Endothelial cell of umbilical vein (primary cell): ENCODE measurements at regions not wholly inside any gene's neighbourhood (a gene's known extent, or its start where the extent isn't known, plus 50 kb on each side); places are given as distances from the start of the nearest gene placed in this dataset.

Experiments used
- BruUV-seq: library from RNA; stranded (reverse); fragments of 400-500 nt; replicated peaks from 2 replicates; lab custom pipeline; 2021; lab: Mats Ljungman, UMichigan
- CTCF ChIA-PET: fragments of 300-600, 350-600 bp; sonication (Branson Sonifier 250); formaldehyde crosslinking; loops from one replicate; lab custom pipeline; 2021; ENCODE audit warnings: antibody characterized with exemption, inconsistent platforms; lab: Charles Lee
- POLR2A ChIA-PET: fragments of 300-600, 350-600 bp; sonication (Branson Sonifier 250); formaldehyde crosslinking; loops from one replicate; lab custom pipeline; 2021; ENCODE audit warnings: antibody characterized with exemption, inconsistent platforms; lab: Charles Lee
- DNase-seq: peaks from one replicate; pipeline ENCODE4 v3.0.0-alpha.2; 2011; ENCODE audit warnings: low read depth, low spot score
- FAIRE-seq: peaks from 2 replicates; lab custom pipeline; 2011; peaks lifted over from hg19 to GRCh38; lab: Jason Lieb, UNC
- H2AFZ ChIP-seq: 2 replicates; pipeline ENCODE4 v1.6.0; 2012; ENCODE audit warnings: low read depth, low read length, control low read depth, inconsistent platforms
- H3K27ac ChIP-seq: 2 replicates; pipeline ENCODE4 v1.5.1; 2011; ENCODE audit warnings: low read depth, mild to moderate bottlenecking, control low read depth, low read length, moderate library complexity; ENCODE audit not compliant: insufficient read depth
- H3K27me3 ChIP-seq, 2 experiments: 2 replicates each; pipeline versions ENCODE4 v1.6.0 to v1.6.1; 2011; ENCODE audit warnings: low read length in 2 of 2, mixed read lengths in 1 of 2; ENCODE audit not compliant: control insufficient read depth in 2 of 2, insufficient read depth in 2 of 2
- H3K36me3 ChIP-seq, 2 experiments: 2 replicates in 1 of 2; 3 replicates in 1 of 2; pipeline ENCODE4 v1.5.1; 2011; ENCODE audit warnings: low read length in 2 of 2, mild to moderate bottlenecking in 1 of 2, moderate library complexity in 1 of 2; ENCODE audit not compliant: control insufficient read depth in 2 of 2, insufficient read depth in 2 of 2; ENCODE audit errors: extremely low read depth in 1 of 2
- H3K4me1 ChIP-seq: 3 replicates; pipeline ENCODE4 v1.5.1; 2011; ENCODE audit warnings: mild to moderate bottlenecking, low read length; ENCODE audit not compliant: control insufficient read depth, insufficient read depth; ENCODE audit errors: extremely low read depth
- H3K4me2 ChIP-seq: 2 replicates; pipeline ENCODE4 v1.6.1; 2011; ENCODE audit warnings: low read length, control low read depth, mixed read lengths; ENCODE audit not compliant: insufficient read depth
- H3K4me3 ChIP-seq, 3 experiments: fragments of 200-600 bp in 1 of 3; sonication (generic), shearing (Covaris generic) in 1 of 3; replicated peaks in 1 of 3; 2 replicates each; pipeline ENCODE4 v1.5.1; 2011 to 2016; ENCODE audit warnings: control low read depth in 3 of 3, low read length in 3 of 3, mild to moderate bottlenecking in 2 of 3, inconsistent platforms in 1 of 3, low read depth in 1 of 3, moderate library complexity in 1 of 3; ENCODE audit not compliant: insufficient read depth in 1 of 3
- H3K79me2 ChIP-seq: 2 replicates; pipeline ENCODE4 v1.6.0; 2012; ENCODE audit warnings: low read length, inconsistent platforms; ENCODE audit not compliant: control insufficient read depth, insufficient read depth
- H3K9ac ChIP-seq: replicated peaks from 2 replicates; pipeline ENCODE3; 2011; ENCODE audit warnings: low read length, control low read depth; ENCODE audit not compliant: insufficient read depth; ENCODE audit errors: extremely low read depth
- H3K9me1 ChIP-seq: replicated peaks from 3 replicates; pipeline ENCODE4 v1.6.0; 2011; ENCODE audit warnings: mild to moderate bottlenecking, low read length; ENCODE audit not compliant: control insufficient read depth, insufficient read depth; ENCODE audit errors: extremely low read depth
- H3K9me3 ChIP-seq: replicated peaks from 2 replicates; pipeline ENCODE4 v1.5.1; 2012; ENCODE audit warnings: low read length, inconsistent platforms; ENCODE audit not compliant: control insufficient read depth, insufficient read depth
- H4K20me1 ChIP-seq: replicated peaks from 2 replicates; pipeline ENCODE3; 2011; ENCODE audit warnings: mild to moderate bottlenecking, low read length; ENCODE audit not compliant: control insufficient read depth, insufficient read depth; ENCODE audit errors: extremely low read depth
- CTCF ChIP-seq, 2 donors: IDR thresholded peaks; 1 replicate in 1 of 2; 2 replicates in 1 of 2; pipeline ENCODE4 v1.5.1; 2011; ENCODE audit warnings: low read length in 2 of 2, mild to moderate bottlenecking in 2 of 2, moderate library complexity in 2 of 2, control low read depth in 1 of 2, inconsistent platforms in 1 of 2, low read depth in 1 of 2; ENCODE audit not compliant: insufficient read depth in 1 of 2; ENCODE audit errors: extremely low read depth in 1 of 2
- EZH2 ChIP-seq: IDR thresholded peaks from 2 replicates; pipeline ENCODE4 v1.6.1; 2012; ENCODE audit warnings: borderline replicate concordance, low read depth, mild to moderate bottlenecking, moderate library complexity, low read length, inconsistent platforms; ENCODE audit not compliant: severe bottlenecking
- FOS ChIP-seq: IDR thresholded peaks from 2 replicates; pipeline ENCODE4 v1.6.1; 2011; ENCODE audit warnings: mild to moderate bottlenecking, low read length, moderate library complexity, borderline replicate concordance; ENCODE audit not compliant: insufficient read depth
- GATA2 ChIP-seq: IDR thresholded peaks from 2 replicates; pipeline ENCODE4 v1.7.0; 2011; ENCODE audit warnings: low read depth, mild to moderate bottlenecking, moderate library complexity, mixed read lengths, low read length; ENCODE audit not compliant: insufficient read length, insufficient read depth
- JUN ChIP-seq: IDR thresholded peaks from 2 replicates; pipeline ENCODE4 v1.6.1; 2011; ENCODE audit warnings: borderline replicate concordance, low read depth; ENCODE audit not compliant: insufficient read length, insufficient read depth
- MAX ChIP-seq: IDR thresholded peaks from 2 replicates; pipeline ENCODE4 v1.6.1; 2011; ENCODE audit not compliant: insufficient read depth, insufficient read length
- MYC ChIP-seq: IDR thresholded peaks from one replicate; pipeline ENCODE4 v1.6.1; 2011; ENCODE audit warnings: mild to moderate bottlenecking, low read depth, low read length
- POLR2A ChIP-seq: IDR thresholded peaks from 2 replicates; pipeline ENCODE4 v1.6.1; 2012; ENCODE audit warnings: low read depth, mild to moderate bottlenecking, control low read depth, low read length
- POLR2AphosphoS5 ChIP-seq: IDR thresholded peaks from 2 replicates; pipeline ENCODE4 v1.6.1; 2012; ENCODE audit warnings: low read depth, mild to moderate bottlenecking, control low read depth, low read length, moderate library complexity; ENCODE audit not compliant: insufficient read depth
- dilution Hi-C: fragments of 300-500 bp; cut with MboI; formaldehyde crosslinking; loops from one replicate; pipeline ENCODE4 v1.15.0; 2019; ENCODE audit warnings: low sequenced_read_pairs; ENCODE audit not compliant: extremely low pct_ligation_motif_present
- intact Hi-C: fragments of 100-400 bp; cut with micrococcal nuclease; formaldehyde crosslinking; loops from one replicate; pipeline ENCODE4 v1.10.0; 2022

- Histone ChIP-seq H2AFZ (no peak overlapping the region), H3K27ac (no peak overlapping the region), H3K9me1 (no peaks in the 10 kb centered on the region), H3K27me3 (no peaks in the 10 kb centered on the region), H4K20me1 (no peaks in the 10 kb centered on the region), H3K9ac (no peak overlapping the region), H3K4me1 (no peaks in the 10 kb centered on the region), H3K36me3 (no peaks in the 10 kb centered on the region), H3K9me3 (no peaks in the 10 kb centered on the region), H3K79me2 (no peaks in the 10 kb centered on the region), H3K4me3 (no peak overlapping the region), H3K4me2 (no peak overlapping the region)
- TF ChIP-seq POLR2AphosphoS5 = no peak
- ChIA-PET POLR2A (no interaction called here), CTCF (no interaction called here)
- no TSS peak for BruUV-seq
- FAIRE-seq = no peak
- intact Hi-C loops (no loop called here), dilution Hi-C loops (no loop called here)
- no peak for DNase-seq
These were observed 726.4 kb upstream of the ADGRL4 start for GRCh38 chr1:79732950-79733349.

- Histone ChIP-seq H3K27me3 (no peaks in the 10 kb centered on the region), H3K9me1 (no peaks in the 10 kb centered on the region), H3K27ac (no peak overlapping the region), H3K36me3 (no peaks in the 10 kb centered on the region), H3K79me2 (no peaks in the 10 kb centered on the region), H3K9me3 (no peaks in the 10 kb centered on the region), H4K20me1 (no peaks in the 10 kb centered on the region), H2AFZ (no peak overlapping the region), H3K4me1 (no peaks in the 10 kb centered on the region), H3K4me3 (no peak overlapping the region), H3K9ac (no peak overlapping the region), H3K4me2 (no peak overlapping the region)
- DNase-seq (no peak), FAIRE-seq (no peak)
- ChIA-PET CTCF (interaction anchor here (1.2 kb wide), 1 partner anchor 18 kb away, joined by 3 read pairs; no protein-coding TSS in a partner anchor), POLR2A (no interaction called here)
- TF ChIP-seq POLR2A (no peak), JUN (no peak), POLR2AphosphoS5 (no peak), MAX (no peak), MYC (no peak), CTCF (IDR thresholded peaks at IDR 0.05; ENCODE audit: extremely low read depth in 1 of 2, insufficient read depth in 1 of 2, low read depth in 1 of 2, low read length in 2 of 2) (no peak), GATA2 (no peak), FOS (no peak), EZH2 (no peak)
- dilution Hi-C loops = no loop called here
- no TSS peak for BruUV-seq
- intact Hi-C loops = no loop called here
These were observed 720.4 kb upstream of the ADGRL4 start for GRCh38 chr1:79726911-79727310.
